ENCODE measurements at regions not wholly inside any gene's neighbourhood (a gene's known extent, or its start where the extent isn't known, plus 50 kb on each side); places are given as distances from the start of the nearest gene placed in this dataset.

GRCh38 chr5:110043025-110043424, 353.3 kb downstream of the MAN2A1 start:
- H3K9me3 Mint-ChIP-seq: peaks cover 16% of the 10 kb centered on the region
- no peak overlapping the region for H3K4me3 Mint-ChIP-seq
- no peaks in the 10 kb centered on the region for H3K4me1 Mint-ChIP-seq
- no peak overlapping the region for H3K27ac Mint-ChIP-seq
- DNase-seq (ENCODE audit: low spot score in 2 of 2): no peak
- H3K36me3 Mint-ChIP-seq: no peaks in the 10 kb centered on the region
- H3K27me3 Mint-ChIP-seq: peaks cover 3% of the 10 kb centered on the region
- no peak for ATAC-seq (ENCODE audit: low read depth)

GRCh38 chr5:110045158-110045557, 355.4 kb downstream of the MAN2A1 start:
- H3K27me3 Mint-ChIP-seq: peaks cover 5% of the 10 kb centered on the region
- no peak overlapping the region for H3K27ac Mint-ChIP-seq
- DNase-seq (ENCODE audit: low spot score in 2 of 2) (no peak), ATAC-seq (ENCODE audit: low read depth) (no peak)
- H3K9me3 Mint-ChIP-seq: peaks cover 16% of the 10 kb centered on the region
- no peak overlapping the region for H3K4me3 Mint-ChIP-seq
- no peaks in the 10 kb centered on the region for H3K4me1 Mint-ChIP-seq
- H3K36me3 Mint-ChIP-seq: no peaks in the 10 kb centered on the region

GRCh38 chr5:110048491-110048890, 358.8 kb downstream of the MAN2A1 start:
- Mint-ChIP-seq H3K4me1 (no peaks in the 10 kb centered on the region), H3K9me3 (peaks cover 9% of the 10 kb centered on the region), H3K36me3 (no peaks in the 10 kb centered on the region), H3K27ac (no peak overlapping the region), H3K27me3 (peaks cover 6% of the 10 kb centered on the region), H3K4me3 (no peak overlapping the region)
- ATAC-seq (ENCODE audit: low read depth): no peak
- DNase-seq (ENCODE audit: low spot score in 2 of 2): no peak

GRCh38 chr5:110049816-110050215, 360.1 kb downstream of the MAN2A1 start:
- H3K9me3 Mint-ChIP-seq: peaks cover 2% of the 10 kb centered on the region
- H3K36me3 Mint-ChIP-seq: no peaks in the 10 kb centered on the region
- H3K27me3 Mint-ChIP-seq: peaks cover 6% of the 10 kb centered on the region
- no peak overlapping the region for H3K4me3 Mint-ChIP-seq
- ATAC-seq (ENCODE audit: low read depth) (no peak), DNase-seq (ENCODE audit: low spot score in 2 of 2) (no peak)
- no peak overlapping the region for H3K27ac Mint-ChIP-seq
- H3K4me1 Mint-ChIP-seq: peaks cover 7% of the 10 kb centered on the region

- no peak overlapping the region for H3K4me3 Mint-ChIP-seq
- H3K27ac Mint-ChIP-seq: no peak overlapping the region
- peaks cover 5% of the 10 kb centered on the region for H3K27me3 Mint-ChIP-seq
- ATAC-seq (ENCODE audit: low read depth) (no peak), DNase-seq (ENCODE audit: low spot score in 2 of 2) (no peak)
- no peaks in the 10 kb centered on the region for H3K9me3 Mint-ChIP-seq
- H3K4me1 Mint-ChIP-seq: peaks cover 8% of the 10 kb centered on the region
- H3K36me3 Mint-ChIP-seq: no peaks in the 10 kb centered on the region
Observed at GRCh38 chr5:110050640-110051345, 361.1 kb downstream of the MAN2A1 start.

GRCh38 chr5:110053205-110053604, 363.5 kb downstream of the MAN2A1 start:
- no peak for DNase-seq (ENCODE audit: low spot score in 2 of 2)
- Mint-ChIP-seq H3K36me3 (no peaks in the 10 kb centered on the region), H3K4me1 (peaks cover 10% of the 10 kb centered on the region), H3K27ac (no peak overlapping the region), H3K27me3 (peaks cover 3% of the 10 kb centered on the region), H3K4me3 (no peak overlapping the region), H3K9me3 (no peaks in the 10 kb centered on the region)
- ATAC-seq (ENCODE audit: low read depth): no peak

GRCh38 chr5:110053824-110054223, 364.1 kb downstream of the MAN2A1 start:
- no peaks in the 10 kb centered on the region for H3K36me3 Mint-ChIP-seq
- H3K27ac Mint-ChIP-seq: no peak overlapping the region
- peaks cover 2% of the 10 kb centered on the region for H3K27me3 Mint-ChIP-seq
- H3K9me3 Mint-ChIP-seq: no peaks in the 10 kb centered on the region
- H3K4me3 Mint-ChIP-seq: no peak overlapping the region
- ATAC-seq (ENCODE audit: low read depth) (peak; percentile 17), DNase-seq (ENCODE audit: low spot score in 2 of 2) (no peak)
- peaks cover 10% of the 10 kb centered on the region for H3K4me1 Mint-ChIP-seq

- no peak overlapping the region for H3K27ac Mint-ChIP-seq
- H3K27me3 Mint-ChIP-seq: peaks cover 2% of the 10 kb centered on the region
- H3K9me3 Mint-ChIP-seq: no peaks in the 10 kb centered on the region
- H3K36me3 Mint-ChIP-seq: no peaks in the 10 kb centered on the region
- peaks cover 10% of the 10 kb centered on the region for H3K4me1 Mint-ChIP-seq
- ATAC-seq (ENCODE audit: low read depth) (peak; percentile 64), DNase-seq (ENCODE audit: low spot score in 2 of 2) (peak in 1 of 2 donors; percentile 0)
- no peak overlapping the region for H3K4me3 Mint-ChIP-seq
Observed at GRCh38 chr5:110054240-110054639, 364.5 kb downstream of the MAN2A1 start.

GRCh38 chr5:110055302-110055701, 365.6 kb downstream of the MAN2A1 start:
- no peaks in the 10 kb centered on the region for H3K9me3 Mint-ChIP-seq
- no peaks in the 10 kb centered on the region for H3K36me3 Mint-ChIP-seq
- H3K4me3 Mint-ChIP-seq: no peak overlapping the region
- ATAC-seq (ENCODE audit: low read depth) (no peak), DNase-seq (ENCODE audit: low spot score in 2 of 2) (no peak)
- peaks cover 10% of the 10 kb centered on the region for H3K4me1 Mint-ChIP-seq
- no peak overlapping the region for H3K27ac Mint-ChIP-seq
- peaks cover 2% of the 10 kb centered on the region for H3K27me3 Mint-ChIP-seq

GRCh38 chr5:110056580-110057114, 366.9 kb downstream of the MAN2A1 start:
- H3K4me3 Mint-ChIP-seq: no peak overlapping the region
- no peak for ATAC-seq (ENCODE audit: low read depth)
- no peaks in the 10 kb centered on the region for H3K9me3 Mint-ChIP-seq
- H3K27me3 Mint-ChIP-seq: no peaks in the 10 kb centered on the region
- no peak for DNase-seq (ENCODE audit: low spot score in 2 of 2)
- H3K27ac Mint-ChIP-seq: no peak overlapping the region
- peaks cover 10% of the 10 kb centered on the region for H3K4me1 Mint-ChIP-seq
- no peaks in the 10 kb centered on the region for H3K36me3 Mint-ChIP-seq

GRCh38 chr5:110058175-110058574, 368.4 kb downstream of the MAN2A1 start:
- no peaks in the 10 kb centered on the region for H3K27me3 Mint-ChIP-seq
- H3K27ac Mint-ChIP-seq: no peak overlapping the region
- DNase-seq (ENCODE audit: low spot score in 2 of 2) (no peak), ATAC-seq (ENCODE audit: low read depth) (no peak)
- no peaks in the 10 kb centered on the region for H3K36me3 Mint-ChIP-seq
- H3K9me3 Mint-ChIP-seq: no peaks in the 10 kb centered on the region
- peaks cover 10% of the 10 kb centered on the region for H3K4me1 Mint-ChIP-seq
- H3K4me3 Mint-ChIP-seq: no peak overlapping the region

- no peak overlapping the region for H3K4me3 Mint-ChIP-seq
- H3K27ac Mint-ChIP-seq: no peak overlapping the region
- no peak for DNase-seq (ENCODE audit: low spot score in 2 of 2)
- no peaks in the 10 kb centered on the region for H3K4me1 Mint-ChIP-seq
- H3K9me3 Mint-ChIP-seq: no peaks in the 10 kb centered on the region
- H3K36me3 Mint-ChIP-seq: no peaks in the 10 kb centered on the region
- no peak for ATAC-seq (ENCODE audit: low read depth)
- no peaks in the 10 kb centered on the region for H3K27me3 Mint-ChIP-seq
Observed at GRCh38 chr5:110062246-110062645, 372.5 kb downstream of the MAN2A1 start.

- no peak overlapping the region for H3K4me3 Mint-ChIP-seq
- DNase-seq (ENCODE audit: low spot score in 2 of 2): no peak
- H3K27ac Mint-ChIP-seq: no peak overlapping the region
- no peaks in the 10 kb centered on the region for H3K4me1 Mint-ChIP-seq
- H3K9me3 Mint-ChIP-seq: peaks cover 7% of the 10 kb centered on the region
- no peaks in the 10 kb centered on the region for H3K27me3 Mint-ChIP-seq
- H3K36me3 Mint-ChIP-seq: no peaks in the 10 kb centered on the region
- ATAC-seq (ENCODE audit: low read depth): no peak
Observed at GRCh38 chr5:110063640-110064602, 374.2 kb downstream of the MAN2A1 start.

GRCh38 chr5:110064603-110065268, 375.0 kb downstream of the MAN2A1 start:
- no peak overlapping the region for H3K4me3 Mint-ChIP-seq
- peaks cover 10% of the 10 kb centered on the region for H3K9me3 Mint-ChIP-seq
- H3K27ac Mint-ChIP-seq: no peak overlapping the region
- no peak for ATAC-seq (ENCODE audit: low read depth)
- H3K36me3 Mint-ChIP-seq: no peaks in the 10 kb centered on the region
- no peaks in the 10 kb centered on the region for H3K4me1 Mint-ChIP-seq
- H3K27me3 Mint-ChIP-seq: no peaks in the 10 kb centered on the region
- DNase-seq (ENCODE audit: low spot score in 2 of 2): no peak

Measured in memory B cell (primary cell).